ENCODE measurements at regions not wholly inside any gene's neighbourhood (a gene's known extent, or its start where the extent isn't known, plus 50 kb on each side); places are given as distances from the start of the nearest gene placed in this dataset.

DNA sequence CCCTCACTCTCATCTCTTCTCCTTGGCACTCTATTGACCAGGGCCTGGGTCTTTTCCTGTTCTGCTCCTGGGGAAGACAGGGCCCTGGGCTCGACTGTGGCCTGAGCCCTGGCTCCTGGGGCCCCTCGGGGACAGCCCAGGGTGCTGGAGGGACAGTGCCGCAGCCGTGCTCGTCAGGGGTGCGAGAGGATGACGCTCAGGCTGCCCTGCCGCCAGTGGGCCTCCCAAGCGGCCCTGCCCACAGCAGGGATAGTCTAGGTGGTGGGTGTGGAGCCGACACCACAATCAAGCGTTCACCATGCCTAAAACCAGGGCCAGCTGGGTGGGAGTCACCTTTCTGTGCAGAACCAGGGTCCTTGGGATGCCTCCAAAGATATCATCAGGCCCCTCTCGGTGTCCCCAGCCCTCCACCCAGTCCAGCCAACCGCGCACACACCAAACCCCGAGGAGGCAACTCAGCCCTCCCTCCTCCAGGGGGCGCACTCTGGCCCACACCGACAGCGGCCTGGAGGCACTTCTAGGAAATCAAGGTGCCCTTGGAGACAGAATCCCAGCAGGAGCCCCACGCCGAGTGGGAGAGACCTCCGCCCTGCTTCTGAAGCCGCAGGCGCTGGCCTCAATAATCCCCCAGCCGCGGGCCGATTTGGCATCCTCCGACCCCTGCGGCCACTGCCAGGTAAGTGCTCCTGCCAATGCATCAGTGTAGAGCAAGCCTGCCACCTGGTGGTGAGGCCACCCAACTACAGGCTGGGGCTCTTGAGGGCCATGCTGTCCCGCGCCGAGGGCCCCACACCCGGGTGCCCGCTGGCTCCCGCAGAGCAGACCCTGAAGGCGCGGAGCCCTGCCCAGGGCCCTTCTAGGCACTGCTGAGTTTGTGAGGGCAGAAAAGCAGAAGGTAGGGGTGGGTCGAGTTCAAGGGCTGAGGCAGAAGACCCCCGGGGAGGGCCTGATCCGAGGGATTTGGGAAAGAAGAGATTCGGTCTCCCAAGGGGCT lies 496.4 kb downstream of the BUD13 start:
- peak; percentile 60 for DNase-seq

DNA sequence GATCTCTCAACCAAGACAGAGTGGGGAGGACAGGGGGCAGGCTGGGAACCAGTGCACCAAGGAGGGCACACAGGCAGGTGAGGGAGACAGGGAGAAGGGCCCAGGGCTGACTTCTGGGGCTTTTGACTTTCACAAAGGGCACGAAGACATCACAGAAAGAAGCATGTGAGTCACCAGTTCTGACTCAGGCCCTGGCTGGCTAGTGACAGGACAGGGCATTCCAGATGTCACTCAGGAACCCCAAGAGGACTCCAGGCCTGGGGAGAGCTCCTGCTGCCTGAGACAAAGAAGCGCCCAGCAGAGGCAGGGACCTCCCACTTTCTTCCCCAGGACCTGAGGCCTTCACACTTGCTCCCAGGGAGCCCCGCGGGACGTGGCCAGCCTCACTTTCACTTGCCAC lies 497.2 kb downstream of the BUD13 start:
- DNase-seq = no peak

DNA sequence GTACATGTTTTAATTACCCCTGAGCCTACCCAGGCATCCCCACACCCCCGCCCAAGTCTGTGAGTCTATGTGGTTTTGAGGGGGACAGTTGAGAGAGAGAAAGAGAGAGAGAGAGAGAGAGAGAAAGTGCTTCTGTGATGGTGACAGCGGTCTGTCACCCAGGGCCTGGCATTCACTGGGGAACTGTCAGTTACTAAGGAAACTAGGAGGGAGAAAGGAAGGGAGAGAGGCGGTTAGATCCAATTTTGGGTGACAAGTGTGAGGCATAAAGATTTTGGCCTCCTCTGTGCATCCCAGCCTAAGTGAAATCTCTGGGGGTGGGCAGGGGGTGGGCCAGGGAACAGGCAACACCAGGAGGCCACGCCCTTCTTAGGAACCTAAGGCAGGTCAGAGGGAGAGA lies 498.3 kb downstream of the BUD13 start:
- DNase-seq = no peak

GRCh38 chr11:116272181-116272789 lies 500.5 kb downstream of the BUD13 start:
- no peak for DNase-seq

- DNase-seq = no peak
These were observed 501.3 kb downstream of the BUD13 start for GRCh38 chr11:116271479-116271878.

DNA sequence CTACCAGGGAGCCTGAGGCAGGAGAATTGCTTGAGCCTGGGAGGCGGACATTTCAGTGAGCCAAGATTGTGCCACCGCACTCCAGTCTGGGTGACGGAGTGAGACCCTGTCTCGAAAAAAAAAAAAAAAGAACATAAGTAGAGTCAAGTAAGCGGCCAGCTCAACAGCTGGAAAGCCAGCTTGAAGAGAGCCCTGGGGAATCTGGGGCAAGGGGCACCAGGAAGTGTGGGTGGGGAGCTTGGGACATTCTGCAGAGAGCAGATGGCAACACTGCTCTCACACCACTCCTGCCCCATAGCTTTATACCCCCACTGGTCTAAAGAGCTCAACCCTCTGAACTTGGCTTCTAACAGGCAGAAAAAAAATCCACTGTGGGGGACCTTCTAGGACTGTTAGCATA lies 505.6 kb downstream of the BUD13 start:
- DNase-seq = no peak

GRCh38 chr11:116263770-116264169 lies 509.0 kb downstream of the BUD13 start:
- no peak for DNase-seq

DNA sequence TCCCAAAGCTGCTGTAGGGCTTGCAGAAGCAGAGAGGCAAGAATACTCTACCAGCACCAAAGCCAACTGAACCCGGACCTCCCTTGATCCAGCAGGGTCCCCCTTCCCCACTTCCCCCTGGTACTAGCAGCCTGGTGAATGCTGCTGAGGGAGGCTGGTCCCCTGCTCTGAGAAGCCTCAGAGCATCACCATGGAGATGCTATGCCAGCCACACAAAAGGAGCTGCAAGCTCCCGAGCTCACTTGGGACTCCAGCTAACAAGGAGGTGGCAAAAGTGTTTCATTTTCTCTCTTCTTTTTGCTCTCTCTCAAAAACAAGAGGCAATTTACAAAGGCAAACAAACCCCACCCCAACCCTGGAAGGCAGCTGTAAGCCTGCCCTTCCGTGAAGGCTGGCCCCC lies 509.8 kb downstream of the BUD13 start:
- no peak for DNase-seq

- no peak for DNase-seq
These were observed 510.4 kb downstream of the BUD13 start for GRCh38 chr11:116262370-116262769.

GRCh38 chr11:116261606-116262005 lies 511.2 kb downstream of the BUD13 start:
- no peak for DNase-seq

- DNase-seq = no peak
These were observed 514.0 kb downstream of the BUD13 start for GRCh38 chr11:116258821-116259220.

GRCh38 chr11:116257883-116258282 lies 514.9 kb downstream of the BUD13 start:
- no peak for DNase-seq

DNA sequence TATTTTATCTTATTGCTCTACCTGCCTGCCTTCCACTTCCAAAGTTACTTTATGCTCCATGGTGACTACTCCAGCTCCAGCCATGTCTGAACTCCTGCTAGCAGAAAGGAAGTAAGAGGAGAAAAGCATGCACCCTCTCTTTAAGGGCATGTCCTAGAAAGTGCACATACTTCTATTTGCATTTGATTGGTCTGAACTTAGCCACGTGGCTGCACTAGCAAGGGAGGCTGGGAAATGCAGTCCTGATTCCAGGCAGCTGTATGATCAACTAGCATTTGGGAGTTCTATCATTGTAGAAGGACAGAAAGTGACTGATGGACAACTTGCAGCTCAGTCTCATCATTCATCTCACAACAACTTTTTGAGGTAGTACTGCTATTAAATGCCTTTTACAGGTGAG lies 515.7 kb downstream of the BUD13 start:
- DNase-seq = no peak

GRCh38 chr11:116256215-116256614 lies 516.6 kb downstream of the BUD13 start:
- no peak for DNase-seq

DNA sequence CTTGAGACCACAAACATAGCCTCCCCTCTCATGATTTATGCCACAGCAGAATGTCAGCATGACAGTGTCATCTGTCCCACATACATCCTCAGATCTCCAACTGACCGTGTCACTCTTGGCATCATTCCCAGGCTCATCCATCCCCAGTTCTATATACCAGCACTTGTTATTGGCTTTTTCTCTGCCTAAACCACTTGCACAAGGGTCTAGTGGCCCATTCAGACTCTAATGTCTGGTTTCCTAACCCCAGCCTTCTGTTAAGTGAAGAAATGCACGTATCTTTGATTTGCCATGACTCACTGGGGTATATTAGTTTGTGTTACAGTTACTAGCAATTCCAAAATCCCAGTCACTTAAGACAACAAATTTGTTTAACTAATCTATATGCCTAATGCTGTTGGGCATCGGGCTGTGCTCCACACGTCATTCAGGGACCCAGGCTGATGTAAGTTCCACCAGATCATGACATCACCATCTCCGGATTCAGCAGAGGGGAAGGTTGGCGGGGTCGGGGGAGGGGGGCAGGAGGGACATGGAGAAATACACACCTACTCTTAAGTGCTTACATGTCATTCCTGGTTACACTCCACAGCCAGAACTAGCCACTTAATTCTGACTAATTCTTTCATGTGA lies 517.4 kb downstream of the BUD13 start:
- DNase-seq = no peak

GRCh38 chr11:116250155-116250554 lies 522.6 kb downstream of the BUD13 start:
- DNase-seq = no peak

DNA sequence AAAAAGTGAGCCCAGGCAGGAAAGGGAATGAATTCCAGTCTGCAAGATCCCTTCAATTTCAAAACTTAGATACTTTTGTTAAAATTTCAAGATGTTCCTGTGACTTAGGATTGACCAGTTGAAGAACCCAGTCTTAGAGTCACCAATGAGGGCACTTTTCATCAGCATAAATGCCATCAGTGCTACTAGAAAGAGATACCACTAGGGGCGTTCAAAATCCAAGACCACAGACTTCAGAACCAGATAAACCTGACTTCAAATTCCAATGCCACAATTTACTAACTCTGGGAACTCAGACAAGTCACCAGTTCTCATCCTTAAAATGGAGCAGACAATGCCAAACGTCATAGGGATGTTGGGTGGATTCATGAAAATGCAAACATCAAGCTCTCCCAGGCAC lies 523.2 kb downstream of the BUD13 start:
- no peak for DNase-seq

GRCh38 chr11:116244889-116245288 lies 527.9 kb downstream of the BUD13 start:
- DNase-seq = no peak

DNA sequence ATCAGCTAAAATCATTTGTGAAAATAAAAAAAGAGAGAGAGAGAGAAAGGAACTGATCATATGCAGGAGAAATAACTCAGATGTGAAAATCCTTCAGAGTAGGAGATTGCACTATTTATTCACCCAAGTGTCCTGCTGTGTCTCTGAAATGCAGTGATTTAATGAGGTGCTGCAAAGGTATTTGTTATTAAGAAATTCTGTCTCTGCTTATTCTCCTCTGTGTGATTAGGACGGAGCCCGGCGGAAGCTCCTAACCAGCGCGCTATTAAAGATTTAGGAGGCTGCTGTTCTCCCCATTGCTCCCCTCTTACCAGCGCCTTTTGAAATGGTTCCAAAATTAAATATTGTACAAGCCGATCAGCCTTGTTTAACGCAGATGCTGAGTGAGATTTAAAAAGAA lies 528.3 kb downstream of the BUD13 start:
- no peak for DNase-seq

- DNase-seq = no peak
These were observed 528.8 kb downstream of the BUD13 start for GRCh38 chr11:116243991-116244390.

GRCh38 chr11:116242006-116242405 lies 530.8 kb downstream of the BUD13 start:
- no peak for DNase-seq

DNA sequence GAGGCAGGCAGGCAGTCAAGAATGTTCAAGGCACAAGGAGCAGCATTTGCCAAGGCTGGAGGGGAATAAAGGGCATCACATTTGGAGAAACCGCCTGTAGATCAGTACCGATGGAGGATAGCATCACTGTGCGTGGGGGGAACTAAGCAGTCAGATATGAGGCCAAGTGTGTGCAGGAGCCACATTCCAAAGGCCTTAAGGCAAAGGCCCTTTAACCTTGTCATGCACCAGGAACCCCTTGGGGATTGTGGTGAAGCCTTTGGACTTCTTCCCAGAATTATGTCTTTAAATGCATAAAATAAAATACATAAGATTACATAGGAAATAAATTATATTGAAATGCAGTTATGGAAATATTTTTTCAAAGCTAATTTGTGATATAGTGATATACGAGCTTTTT lies 532.1 kb downstream of the BUD13 start:
- DNase-seq = no peak

GRCh38 chr11:116239247-116239646 lies 533.5 kb downstream of the BUD13 start:
- no peak for DNase-seq

- no peak for DNase-seq
These were observed 537.7 kb downstream of the BUD13 start for GRCh38 chr11:116234989-116235568.

Data from CD4-positive, alpha-beta T cell treated with Interleukin-4 for 4 hours (primary cell).